Spinal cord (tissue), 9 donors: ENCODE measurements at regions not wholly inside any gene's neighbourhood (a gene's known extent, or its start where the extent isn't known, plus 50 kb on each side); places are given as distances from the start of the nearest gene placed in this dataset.

Experiments
- DNase-seq, 6 donors: peaks; one replicate each; pipeline versions ENCODE4 v3.0.0 to v3.0.0-alpha.2; 2013 to 2015; ENCODE audit warnings: low spot score in 6 of 6, low read depth in 4 of 6
- H3K27ac ChIP-seq: one replicate; pipeline ENCODE4 v1.5.1; 2013; ENCODE audit warnings: low read depth, low read length, control low read depth
- H3K27me3 ChIP-seq: one replicate; pipeline ENCODE4 v1.6.1; 2013; ENCODE audit warnings: low read length; ENCODE audit not compliant: control insufficient read depth, insufficient read depth
- H3K36me3 ChIP-seq: one replicate; pipeline ENCODE4 v1.6.1; 2013; ENCODE audit warnings: low read length; ENCODE audit not compliant: control insufficient read depth, insufficient read depth
- H3K4me1 ChIP-seq: one replicate; pipeline ENCODE4 v1.6.1; 2013; ENCODE audit warnings: low read length; ENCODE audit not compliant: control insufficient read depth, insufficient read depth
- H3K4me3 ChIP-seq: one replicate; pipeline ENCODE4 v1.5.1; 2013; ENCODE audit warnings: low read depth, low read length, control low read depth
- H3K9me3 ChIP-seq: one replicate; pipeline ENCODE4 v1.6.1; 2013; ENCODE audit warnings: low read length; ENCODE audit not compliant: control insufficient read depth, insufficient read depth
- WGBS: methylation state at CpG from one replicate; pipeline ENCODE4 v1.1.5; 2013; ENCODE audit warnings: missing lambda C conversion rate; ENCODE audit not compliant: insufficient coverage; 5-methylcytosine and 5-hydroxymethylcytosine counted together
- donor health status: healthy.

DNA sequence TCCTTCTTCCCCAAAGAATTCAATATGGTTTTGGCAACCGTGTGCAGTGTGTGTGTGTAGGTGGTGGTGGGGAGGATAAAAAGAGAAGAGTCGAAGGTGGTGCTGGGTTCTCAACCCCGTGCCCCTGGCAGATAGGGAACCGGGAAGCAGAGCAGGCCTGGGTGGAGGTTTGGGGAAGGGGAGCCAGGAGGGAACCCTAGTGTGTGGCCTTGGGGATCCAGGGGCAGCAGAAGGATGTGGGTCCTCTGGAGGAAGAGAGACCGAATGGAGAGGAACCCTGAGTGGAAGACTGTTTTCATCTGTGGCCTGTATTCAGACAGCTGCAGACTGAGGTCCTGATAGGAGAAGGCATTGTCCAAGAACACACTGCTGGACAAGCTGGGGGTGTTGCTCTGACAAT is 73.3 kb upstream of the B3GAT1 start:
- Histone ChIP-seq H3K27ac (no peak overlapping the region), H3K4me1 (peaks cover 6% of the 10 kb centered on the region), H3K27me3 (no peaks in the 10 kb centered on the region), H3K9me3 (no peaks in the 10 kb centered on the region), H3K4me3 (no peak overlapping the region), H3K36me3 (peaks cover 4% of the 10 kb centered on the region)
- 85% methylated on average over 4 of the region's 5 CpGs for WGBS
- DNase-seq = no peak

DNA sequence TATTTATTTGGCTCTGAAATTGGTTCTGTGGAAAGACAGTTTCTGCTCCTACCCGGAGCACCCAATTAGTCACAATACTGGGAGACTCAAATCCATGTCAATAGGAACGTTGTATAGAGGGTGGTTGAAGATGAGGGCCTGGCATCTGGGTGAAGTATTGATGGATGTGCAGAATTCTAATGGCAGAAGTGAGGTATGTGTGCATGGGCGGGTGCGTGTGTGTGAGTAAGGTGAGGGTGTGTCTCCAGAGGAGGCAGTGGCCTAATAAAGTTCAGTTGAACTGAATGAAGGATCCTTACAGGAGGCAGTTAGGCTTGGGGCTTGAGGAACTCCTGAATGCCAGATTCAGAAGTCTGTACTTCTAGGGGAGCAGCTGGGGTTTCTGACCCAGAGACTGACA is 71.8 kb upstream of the B3GAT1 start:
- Histone ChIP-seq H3K4me3 (no peak overlapping the region), H3K4me1 (peaks cover 9% of the 10 kb centered on the region), H3K27me3 (no peaks in the 10 kb centered on the region), H3K36me3 (peaks cover 4% of the 10 kb centered on the region), H3K27ac (no peak overlapping the region), H3K9me3 (no peaks in the 10 kb centered on the region)
- 85% methylated on average over 4 of the region's 4 CpGs for WGBS
- no peak for DNase-seq

DNA sequence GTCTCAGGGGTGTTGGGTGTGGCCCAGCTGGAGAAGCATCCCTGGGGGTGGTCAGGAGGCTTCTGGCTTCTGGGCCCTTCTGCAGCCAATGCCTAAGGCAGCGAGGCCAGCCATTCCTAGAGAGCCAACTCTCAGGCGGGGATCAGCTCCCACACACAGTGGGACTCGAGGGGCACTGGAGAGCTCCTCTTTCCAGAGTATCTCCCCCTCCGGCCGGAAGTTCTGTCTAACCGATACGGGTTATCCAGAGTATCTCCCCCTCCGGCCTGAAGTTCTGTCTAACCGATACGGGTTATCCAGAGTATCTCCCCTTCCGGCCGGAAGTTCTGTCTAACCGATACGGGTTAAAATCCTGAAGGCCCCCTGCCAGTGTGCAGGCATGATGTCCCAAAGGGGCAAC is 71.2 kb upstream of the B3GAT1 start:
- no peak for DNase-seq
- H3K27me3 ChIP-seq = no peaks in the 10 kb centered on the region
- 92% methylated on average over 14 of the region's 14 CpGs for WGBS

DNA sequence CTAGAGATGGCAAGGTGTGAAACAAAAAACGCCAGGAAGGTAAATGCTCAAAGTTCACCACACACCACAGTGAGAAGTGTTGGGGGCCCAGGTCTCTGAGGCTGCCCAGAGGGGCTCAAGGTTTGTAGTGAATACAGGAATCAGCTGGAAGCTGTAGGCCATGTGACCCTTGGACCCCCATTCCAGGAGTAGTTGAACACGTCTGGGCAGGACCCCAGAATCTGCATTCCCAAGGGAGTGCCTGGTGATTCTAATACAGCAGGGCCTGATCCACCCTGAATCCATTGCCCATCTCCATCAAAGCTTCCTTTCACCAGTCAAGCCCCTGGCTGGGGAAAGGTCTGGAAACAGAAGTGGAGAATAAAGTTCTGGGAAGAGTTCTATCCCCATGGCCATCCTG is 70.8 kb upstream of the B3GAT1 start:
- Histone ChIP-seq H3K27me3 (no peaks in the 10 kb centered on the region), H3K27ac (no peak overlapping the region), H3K36me3 (peaks cover 4% of the 10 kb centered on the region), H3K9me3 (no peaks in the 10 kb centered on the region), H3K4me1 (peaks cover 9% of the 10 kb centered on the region), H3K4me3 (no peak overlapping the region)
- WGBS = 14% methylated on average over 1 of the region's 2 CpGs
- no peak for DNase-seq

More for the DNA sequence above, 71.2 kb upstream of the B3GAT1 start:
- Histone ChIP-seq H3K9me3 (no peaks in the 10 kb centered on the region), H3K27ac (no peak overlapping the region), H3K4me1 (peaks cover 9% of the 10 kb centered on the region), H3K36me3 (peaks cover 4% of the 10 kb centered on the region), H3K4me3 (no peak overlapping the region)

DNA sequence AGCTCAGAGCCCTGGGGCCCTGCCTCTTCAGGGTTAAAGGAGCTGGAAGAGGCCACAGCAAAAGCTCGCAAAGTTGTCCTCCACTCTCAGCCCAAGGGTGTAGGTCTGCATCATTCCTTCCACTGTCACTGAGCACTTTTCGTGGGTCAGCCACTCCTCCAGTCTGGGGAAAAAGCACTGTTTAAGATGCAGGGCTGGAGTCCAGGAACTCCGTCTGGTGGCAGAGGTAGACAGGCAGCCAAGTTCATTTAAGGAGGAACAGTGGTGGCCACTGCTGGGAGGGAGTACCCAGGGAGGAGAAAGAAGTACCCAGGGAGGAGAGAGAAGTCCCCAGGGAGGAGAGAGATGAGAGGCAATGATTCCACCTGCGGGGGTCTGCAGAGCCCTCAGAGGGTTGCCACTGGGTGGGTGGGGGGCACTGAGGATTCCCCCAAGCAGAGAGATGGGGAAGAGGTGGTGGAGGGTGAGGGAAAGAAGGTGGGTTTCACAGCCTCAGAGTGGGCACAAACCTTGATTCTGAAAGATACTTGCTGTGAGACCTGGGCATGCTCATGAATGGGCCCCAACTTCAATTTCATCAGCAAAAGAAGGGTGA is 70.0 kb upstream of the B3GAT1 start:
- 59% methylated on average over 4 of the region's 4 CpGs for WGBS
- Histone ChIP-seq H3K4me1 (peaks cover 9% of the 10 kb centered on the region), H3K27ac (no peak overlapping the region), H3K9me3 (no peaks in the 10 kb centered on the region), H3K4me3 (no peak overlapping the region), H3K27me3 (no peaks in the 10 kb centered on the region), H3K36me3 (peaks cover 4% of the 10 kb centered on the region)
- peak in 1 of 6 donors; percentile 57 for DNase-seq

DNA sequence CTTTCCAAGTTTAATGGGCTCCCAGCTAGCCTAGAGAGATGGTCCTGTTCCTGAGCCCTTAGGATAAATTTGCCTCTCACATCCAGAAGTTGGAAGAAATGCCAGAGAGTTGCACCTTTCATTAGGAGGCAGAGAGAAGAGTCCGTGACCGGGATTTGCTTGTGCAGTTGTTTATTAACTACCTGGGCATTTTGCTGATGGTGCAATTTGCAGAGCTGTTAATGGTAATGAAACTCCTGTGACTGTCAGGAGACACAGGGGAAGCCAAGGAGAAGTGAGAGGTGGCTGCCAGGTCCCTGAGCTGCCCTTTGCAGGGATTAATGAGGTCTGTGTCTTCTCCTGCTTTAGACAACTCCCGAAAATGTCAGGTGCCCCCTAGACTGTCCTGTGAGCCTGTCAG is 69.1 kb upstream of the B3GAT1 start:
- 86% methylated on average over 3 of the region's 3 CpGs for WGBS
- DNase-seq = no peak
- H3K27me3 ChIP-seq = no peaks in the 10 kb centered on the region

DNA sequence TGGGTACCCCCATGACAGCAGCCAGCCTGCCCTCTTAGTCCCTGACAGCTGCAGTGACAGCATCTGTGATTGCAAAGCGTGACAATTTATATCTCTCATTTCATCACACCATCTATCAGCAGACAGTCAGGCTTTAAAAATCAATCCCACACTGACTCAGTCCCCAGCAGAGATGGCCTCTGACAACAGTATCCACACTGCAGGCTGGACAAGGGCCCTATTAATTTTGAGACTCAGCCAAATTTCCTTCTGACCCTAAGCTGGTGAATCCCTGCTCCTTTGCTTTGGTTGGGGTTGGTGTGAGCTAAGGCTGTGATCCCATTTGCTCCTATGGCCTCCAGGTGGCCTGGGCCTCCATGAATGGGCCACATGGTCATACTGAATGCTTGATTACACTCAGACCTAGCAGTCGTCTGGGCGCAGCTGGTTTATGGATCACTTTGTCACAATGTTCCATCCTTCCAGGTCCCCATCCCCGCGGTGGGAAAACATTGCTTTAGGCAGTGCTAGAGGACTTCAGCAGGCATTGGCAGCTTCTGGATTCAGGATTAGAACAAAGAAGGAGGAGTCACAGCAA is 68.2 kb upstream of the B3GAT1 start:
- WGBS = 37% methylated on average over 3 of the region's 5 CpGs
- Histone ChIP-seq H3K4me3 (no peak overlapping the region), H3K27me3 (no peaks in the 10 kb centered on the region), H3K27ac (no peak overlapping the region), H3K9me3 (no peaks in the 10 kb centered on the region), H3K4me1 (peaks cover 9% of the 10 kb centered on the region), H3K36me3 (no peaks in the 10 kb centered on the region)
- DNase-seq = peak in 1 of 6 donors; percentile 73

More for the DNA sequence above, 69.1 kb upstream of the B3GAT1 start:
- Histone ChIP-seq H3K36me3 (peaks cover under 1% of the 10 kb centered on the region), H3K4me1 (peaks cover 9% of the 10 kb centered on the region), H3K9me3 (no peaks in the 10 kb centered on the region), H3K27ac (no peak overlapping the region), H3K4me3 (no peak overlapping the region)

DNA sequence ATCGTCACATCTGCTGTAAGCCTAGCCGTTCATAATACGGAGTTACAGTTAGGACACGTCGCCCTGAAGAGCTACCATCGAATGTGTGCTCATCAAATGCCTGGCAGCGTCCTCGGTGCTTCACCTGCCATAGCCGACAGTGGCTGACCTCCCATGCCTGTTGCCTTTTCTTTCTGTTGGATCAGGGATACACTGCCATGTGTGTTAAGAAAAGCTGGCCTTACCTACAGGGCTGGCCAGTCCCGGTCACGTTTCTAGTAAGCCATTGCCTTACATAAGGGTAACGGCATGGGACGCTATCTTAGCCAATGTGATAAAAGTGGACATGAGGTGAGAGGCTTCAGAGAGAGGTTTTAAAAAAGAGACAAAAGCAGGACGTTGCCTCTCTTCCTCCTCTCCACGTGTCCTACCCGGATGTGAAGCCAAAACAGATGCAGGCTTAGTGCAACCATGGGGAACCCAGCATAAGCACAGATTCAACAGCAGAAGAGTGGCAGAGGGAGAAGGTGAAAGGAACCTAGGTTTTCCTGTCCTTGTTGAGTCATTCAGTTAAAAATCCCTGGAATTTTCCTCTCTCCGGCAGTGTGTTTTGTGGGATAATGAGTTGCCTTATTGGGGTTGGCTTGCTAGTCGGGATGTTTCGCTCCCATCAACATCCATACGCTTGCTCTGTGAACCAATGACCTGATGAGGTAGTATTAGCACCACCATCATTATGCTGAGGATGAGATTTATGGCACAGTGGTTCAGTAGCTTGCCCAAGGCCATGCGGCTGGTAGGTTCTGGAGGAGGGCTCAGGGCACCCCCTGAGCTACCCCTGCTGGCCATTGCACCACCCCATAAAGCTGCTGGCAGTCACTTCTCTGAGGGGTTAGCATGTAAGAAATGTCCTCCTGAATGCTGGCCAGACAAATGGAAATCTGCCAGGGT is 67.4 kb upstream of the B3GAT1 start:
- no peak overlapping the region for H3K4me3 ChIP-seq
- H3K4me1 ChIP-seq = peaks cover 9% of the 10 kb centered on the region
- no peaks in the 10 kb centered on the region for H3K27me3 ChIP-seq
- no peaks in the 10 kb centered on the region for H3K36me3 ChIP-seq
- WGBS = 81% methylated on average over 14 of the region's 21 CpGs
- no peak overlapping the region for H3K27ac ChIP-seq
- peak in 1 of 6 donors; percentile 69 for DNase-seq
- no peaks in the 10 kb centered on the region for H3K9me3 ChIP-seq

DNA sequence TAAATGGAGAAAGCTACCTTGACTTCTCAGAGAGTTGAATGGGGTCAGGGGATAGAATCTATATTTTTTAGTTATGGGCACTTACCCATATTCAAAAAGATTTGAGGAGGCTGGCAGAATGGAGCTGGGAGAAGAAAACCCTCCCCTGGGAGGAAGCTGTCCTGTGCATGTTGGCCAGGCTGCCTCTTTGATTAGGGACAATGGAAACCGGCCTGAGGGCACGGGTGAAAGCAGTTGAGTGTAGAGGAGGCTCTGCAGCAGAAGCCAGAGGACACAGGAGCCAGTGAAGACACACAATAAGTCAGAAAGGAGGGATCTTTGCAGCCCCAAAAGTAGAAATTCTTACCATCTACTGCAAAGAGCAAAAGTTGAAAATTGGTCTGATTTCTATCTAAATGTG is 66.6 kb upstream of the B3GAT1 start:
- Histone ChIP-seq H3K4me1 (peaks cover 9% of the 10 kb centered on the region), H3K9me3 (no peaks in the 10 kb centered on the region), H3K36me3 (no peaks in the 10 kb centered on the region), H3K27me3 (no peaks in the 10 kb centered on the region), H3K4me3 (no peak overlapping the region), H3K27ac (no peak overlapping the region)
- 81% methylated on average over 2 of the region's 2 CpGs for WGBS
- DNase-seq = no peak
